ENCODE measurements at regions not wholly inside any gene's neighbourhood (a gene's known extent, or its start where the extent isn't known, plus 50 kb on each side); places are given as distances from the start of the nearest gene placed in this dataset.

DNA sequence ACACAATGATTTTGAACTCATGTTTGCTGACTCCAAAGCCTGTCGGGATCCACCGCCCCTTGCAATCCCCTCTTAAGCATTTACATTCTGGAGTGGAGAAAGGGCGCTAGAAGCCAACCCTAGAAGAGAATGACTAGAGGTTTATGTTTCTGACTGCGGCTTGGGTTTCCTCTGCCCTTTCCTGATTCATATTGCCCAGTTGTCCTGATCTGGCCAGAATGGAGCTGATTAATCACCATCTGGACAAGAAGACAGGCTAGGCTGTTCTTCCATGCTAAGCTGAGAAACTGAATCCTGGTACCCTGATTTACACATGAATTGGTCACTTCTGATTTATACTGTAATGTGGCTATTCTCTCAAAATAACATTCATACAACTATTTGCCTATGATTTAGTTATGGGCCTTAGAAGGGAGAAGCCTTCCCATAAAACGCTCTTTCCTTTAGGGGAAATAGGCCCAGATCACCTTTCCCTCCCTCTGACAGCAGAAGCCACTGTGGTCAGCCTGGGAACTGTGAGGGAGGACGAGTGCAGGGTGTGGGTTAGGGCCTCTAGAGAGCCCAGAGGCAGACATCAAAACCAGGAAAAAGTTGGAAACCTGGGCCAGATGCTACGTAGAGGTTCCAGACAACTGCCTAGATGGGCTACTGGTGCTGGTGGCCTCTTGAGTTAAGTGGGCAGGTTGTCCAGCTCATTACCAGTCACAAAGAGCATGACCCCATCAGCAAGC, 199.2 kb upstream of the PRDM1 start:
- Histone ChIP-seq H3K9me3 (ENCODE audit: insufficient read depth, low read length) (peaks cover 16% of the 10 kb centered on the region), H3K9ac (ENCODE audit: insufficient read length, low read depth) (no peak overlapping the region), H3K27me3 (ENCODE audit: insufficient read depth, insufficient read length) (no peaks in the 10 kb centered on the region), H3K36me3 (ENCODE audit: insufficient read depth, insufficient read length, low read length) (no peaks in the 10 kb centered on the region), H3K4me1 (ENCODE audit: insufficient read depth, insufficient read length) (no peaks in the 10 kb centered on the region), H3K4me3 (ENCODE audit: insufficient read length, low read depth) (no peak overlapping the region)
- DNase-seq (ENCODE audit: low read depth, low spot score): no peak
- no peak for TF ChIP-seq SUZ12 (IDR thresholded peaks at IDR 0.05; ENCODE audit: extremely low read depth, insufficient read depth, insufficient read length)
- no peak for TF ChIP-seq ZNF274 (IDR thresholded peaks at IDR 0.05; ENCODE audit: low read depth, low read length)

DNA sequence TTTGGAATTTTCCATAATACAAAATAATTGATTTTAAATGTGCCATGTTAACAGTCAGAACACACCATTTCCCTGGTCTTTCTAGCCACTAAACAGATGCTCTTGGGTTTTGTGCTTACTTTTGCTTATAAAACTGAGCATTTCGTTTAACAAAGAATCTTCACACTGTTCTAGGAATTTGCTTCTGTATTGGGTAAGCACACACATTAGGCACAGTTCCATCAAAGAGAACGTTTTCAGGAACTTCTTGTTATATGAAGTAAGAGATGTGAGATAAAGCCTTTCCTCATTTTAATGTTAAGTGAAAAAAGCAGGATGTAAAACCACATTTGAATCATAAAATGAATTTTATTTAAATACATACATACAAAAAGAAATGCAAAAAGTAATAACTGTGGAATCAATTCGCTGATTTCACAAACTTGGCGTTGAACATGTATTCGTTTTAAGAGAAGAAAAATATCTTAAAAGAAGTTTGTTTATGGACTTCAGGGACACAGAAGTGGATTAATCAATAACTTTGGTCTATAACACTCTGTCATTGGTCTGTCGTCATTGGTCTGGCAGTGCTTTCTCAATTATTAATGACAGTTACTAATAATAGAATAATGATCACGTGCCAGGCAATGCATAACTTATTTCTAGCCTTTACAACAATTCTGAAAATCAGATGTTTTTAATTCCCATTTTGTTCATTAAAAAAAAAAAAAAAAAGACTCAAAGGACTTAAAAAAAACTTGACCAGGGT, 199.9 kb upstream of the PRDM1 start:
- Histone ChIP-seq H3K9ac (ENCODE audit: insufficient read length, low read depth) (no peak overlapping the region), H3K4me1 (ENCODE audit: insufficient read depth, insufficient read length) (no peaks in the 10 kb centered on the region)
- DNase-seq (ENCODE audit: low read depth, low spot score): no peak

DNA sequence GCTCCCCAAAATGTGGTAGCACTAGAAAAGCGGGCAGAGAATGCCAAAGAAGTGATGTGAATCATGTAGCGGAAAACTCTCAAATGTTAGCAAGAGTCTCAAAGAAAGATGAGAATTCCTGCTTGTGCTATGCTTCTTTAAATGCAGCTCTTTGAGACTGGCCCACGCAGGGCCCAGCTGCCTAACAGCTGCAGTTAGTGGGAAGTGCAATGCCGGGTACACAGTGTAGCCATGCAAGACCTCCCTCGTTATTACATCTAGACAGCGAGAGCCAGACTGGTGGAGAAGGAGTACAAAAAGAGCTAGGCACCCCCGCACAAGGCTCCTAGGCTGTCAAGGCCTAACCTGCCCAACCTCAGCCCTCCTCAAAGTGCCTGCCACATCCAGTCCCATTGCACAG, 201.7 kb upstream of the PRDM1 start:
- no peak for TF ChIP-seq ZNF274 (IDR thresholded peaks at IDR 0.05; ENCODE audit: low read depth, low read length)
- TF ChIP-seq SUZ12 (IDR thresholded peaks at IDR 0.05; ENCODE audit: extremely low read depth, insufficient read depth, insufficient read length): no peak
- TF ChIP-seq YY1 (IDR thresholded peaks at IDR 0.05; ENCODE audit: insufficient read depth, insufficient read length): no peak
- H3K9ac ChIP-seq (ENCODE audit: insufficient read length, low read depth): no peak overlapping the region
- H3K4me1 ChIP-seq (ENCODE audit: insufficient read depth, insufficient read length): no peaks in the 10 kb centered on the region
- no peaks in the 10 kb centered on the region for H3K27me3 ChIP-seq (ENCODE audit: insufficient read depth, insufficient read length)
- H3K4me3 ChIP-seq (ENCODE audit: insufficient read length, low read depth): no peak overlapping the region
- no peak for DNase-seq (ENCODE audit: low read depth, low spot score)
- peaks cover 2% of the 10 kb centered on the region; the same call in 1 of the 2 replicates for H3K9me3 ChIP-seq (ENCODE audit: insufficient read depth, low read length)
- no peaks in the 10 kb centered on the region for H3K36me3 ChIP-seq (ENCODE audit: insufficient read depth, insufficient read length, low read length)

More for the DNA sequence above, 199.9 kb upstream of the PRDM1 start:
- no peaks in the 10 kb centered on the region for H3K27me3 ChIP-seq (ENCODE audit: insufficient read depth, insufficient read length)
- H3K9me3 ChIP-seq (ENCODE audit: insufficient read depth, low read length): peaks cover 16% of the 10 kb centered on the region
- no peak for TF ChIP-seq YY1 (IDR thresholded peaks at IDR 0.05; ENCODE audit: insufficient read depth, insufficient read length)
- no peak for TF ChIP-seq SUZ12 (IDR thresholded peaks at IDR 0.05; ENCODE audit: extremely low read depth, insufficient read depth, insufficient read length)
- TF ChIP-seq ZNF274 (IDR thresholded peaks at IDR 0.05; ENCODE audit: low read depth, low read length): no peak
- H3K4me3 ChIP-seq (ENCODE audit: insufficient read length, low read depth): no peak overlapping the region
- no peaks in the 10 kb centered on the region for H3K36me3 ChIP-seq (ENCODE audit: insufficient read depth, insufficient read length, low read length)

DNA sequence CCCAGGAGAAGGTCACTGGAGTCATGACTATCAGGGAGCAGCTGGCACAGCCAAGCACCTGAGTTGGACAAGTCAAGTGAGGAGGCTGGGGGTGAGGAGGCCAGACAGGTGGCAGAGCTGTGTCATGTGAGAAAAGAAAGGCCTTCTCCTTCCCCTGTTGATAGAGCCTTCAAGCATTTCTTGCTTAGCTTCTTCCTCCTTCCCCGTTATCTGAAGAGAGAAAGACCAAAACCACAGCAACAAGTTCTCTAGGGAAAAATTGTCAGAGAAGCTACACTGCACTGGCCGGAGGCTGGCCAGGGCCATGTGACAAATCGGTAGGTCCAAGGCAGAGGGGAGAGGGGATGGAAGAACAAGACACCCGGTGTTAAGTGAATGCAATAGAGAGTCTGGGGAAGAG, 202.1 kb upstream of the PRDM1 start:
- Histone ChIP-seq H3K27me3 (ENCODE audit: insufficient read depth, insufficient read length) (no peaks in the 10 kb centered on the region), H3K4me3 (ENCODE audit: insufficient read length, low read depth) (no peak overlapping the region), H3K4me1 (ENCODE audit: insufficient read depth, insufficient read length) (no peaks in the 10 kb centered on the region), H3K36me3 (ENCODE audit: insufficient read depth, insufficient read length, low read length) (no peaks in the 10 kb centered on the region), H3K9ac (ENCODE audit: insufficient read length, low read depth) (no peak overlapping the region), H3K9me3 (ENCODE audit: insufficient read depth, low read length) (no peaks in the 10 kb centered on the region)
- TF ChIP-seq ZNF274 (IDR thresholded peaks at IDR 0.05; ENCODE audit: low read depth, low read length) (no peak), YY1 (IDR thresholded peaks at IDR 0.05; ENCODE audit: insufficient read depth, insufficient read length) (no peak), SUZ12 (IDR thresholded peaks at IDR 0.05; ENCODE audit: extremely low read depth, insufficient read depth, insufficient read length) (no peak)
- DNase-seq (ENCODE audit: low read depth, low spot score): no peak

DNA sequence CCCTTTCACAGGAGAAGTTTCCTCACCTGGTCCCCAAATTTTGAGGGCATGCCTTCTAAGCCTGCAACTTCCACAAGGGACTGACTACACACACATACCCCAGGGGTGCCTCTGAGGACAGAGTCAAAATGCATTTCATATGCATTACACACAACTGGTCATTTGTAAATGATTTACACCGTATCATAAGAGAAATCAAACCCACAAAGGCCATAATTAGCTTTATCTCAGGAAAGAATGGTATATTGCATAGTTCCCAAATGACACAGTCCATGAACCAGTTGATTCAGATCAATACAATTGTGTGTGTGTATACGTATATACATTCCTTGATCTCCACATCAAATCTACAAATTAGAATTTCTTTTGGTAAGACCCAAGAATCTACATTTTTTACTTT, 203.3 kb upstream of the PRDM1 start:
- Histone ChIP-seq H3K4me1 (ENCODE audit: insufficient read depth, insufficient read length) (no peaks in the 10 kb centered on the region), H3K27me3 (ENCODE audit: insufficient read depth, insufficient read length) (no peaks in the 10 kb centered on the region), H3K9ac (ENCODE audit: insufficient read length, low read depth) (no peak overlapping the region), H3K9me3 (ENCODE audit: insufficient read depth, low read length) (no peaks in the 10 kb centered on the region), H3K36me3 (ENCODE audit: insufficient read depth, insufficient read length, low read length) (no peaks in the 10 kb centered on the region), H3K4me3 (ENCODE audit: insufficient read length, low read depth) (no peak overlapping the region)
- no peak for DNase-seq (ENCODE audit: low read depth, low spot score)
- TF ChIP-seq SUZ12 (IDR thresholded peaks at IDR 0.05; ENCODE audit: extremely low read depth, insufficient read depth, insufficient read length): no peak
- TF ChIP-seq ZNF274 (IDR thresholded peaks at IDR 0.05; ENCODE audit: low read depth, low read length): no peak
- no peak for TF ChIP-seq YY1 (IDR thresholded peaks at IDR 0.05; ENCODE audit: insufficient read depth, insufficient read length)

DNA sequence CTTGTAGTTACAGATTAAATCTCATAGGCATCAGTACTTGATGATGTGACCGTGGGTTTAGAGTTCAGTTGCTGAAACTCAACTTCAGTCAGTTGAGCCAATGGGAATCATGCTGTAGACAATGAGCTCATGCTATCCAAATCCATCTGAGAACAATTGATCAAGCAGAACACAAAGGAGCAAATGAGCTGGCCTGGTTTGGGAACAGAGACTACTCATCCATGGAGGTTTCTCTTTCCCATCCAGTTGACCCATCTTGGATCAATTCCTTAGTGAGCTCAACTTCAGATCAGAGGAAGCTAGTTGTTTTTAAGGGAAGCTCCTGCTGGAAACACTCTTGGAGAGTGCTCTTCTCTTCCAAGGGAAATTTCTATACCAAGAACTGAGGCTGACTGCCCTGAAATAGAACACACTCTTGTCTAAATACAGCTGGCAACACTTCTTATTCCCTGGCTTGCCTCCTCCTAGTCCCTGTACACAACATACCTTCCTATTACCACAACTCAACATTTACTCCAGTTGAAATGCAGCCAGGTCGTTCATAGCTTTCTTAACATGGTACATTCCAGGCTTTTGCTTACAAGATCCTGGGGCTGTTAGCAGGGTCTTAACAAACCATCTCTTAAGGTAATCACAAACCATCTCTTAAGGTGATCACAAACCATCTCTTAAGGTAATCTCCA, 203.9 kb upstream of the PRDM1 start:
- DNase-seq (ENCODE audit: low read depth, low spot score): no peak
- no peaks in the 10 kb centered on the region for H3K9me3 ChIP-seq (ENCODE audit: insufficient read depth, low read length)
- no peaks in the 10 kb centered on the region for H3K4me1 ChIP-seq (ENCODE audit: insufficient read depth, insufficient read length)
- H3K27me3 ChIP-seq (ENCODE audit: insufficient read depth, insufficient read length): no peaks in the 10 kb centered on the region
- no peaks in the 10 kb centered on the region for H3K36me3 ChIP-seq (ENCODE audit: insufficient read depth, insufficient read length, low read length)
- TF ChIP-seq SUZ12 (IDR thresholded peaks at IDR 0.05; ENCODE audit: extremely low read depth, insufficient read depth, insufficient read length): no peak
- TF ChIP-seq YY1 (IDR thresholded peaks at IDR 0.05; ENCODE audit: insufficient read depth, insufficient read length): no peak
- no peak for TF ChIP-seq ZNF274 (IDR thresholded peaks at IDR 0.05; ENCODE audit: low read depth, low read length)
- H3K9ac ChIP-seq (ENCODE audit: insufficient read length, low read depth): no peak overlapping the region
- no peak overlapping the region for H3K4me3 ChIP-seq (ENCODE audit: insufficient read length, low read depth)

DNA sequence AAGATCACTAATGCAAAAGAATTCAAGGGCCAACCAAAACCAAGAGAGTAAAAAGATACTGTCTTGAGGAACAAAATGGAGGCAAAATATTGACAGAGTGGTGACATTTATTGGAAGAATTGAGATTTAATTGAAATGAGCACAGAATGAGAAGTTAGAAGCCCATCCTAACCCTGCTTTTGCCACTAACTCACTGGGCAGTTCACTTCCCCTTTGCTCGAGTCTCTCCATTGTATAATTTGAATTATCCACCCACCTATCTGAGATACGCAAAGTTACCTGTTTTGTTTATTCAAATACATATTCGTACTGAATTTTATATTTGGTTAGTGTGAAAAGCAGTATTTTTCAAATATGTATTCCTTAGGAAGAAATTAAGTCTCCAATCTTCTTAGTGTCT, 204.5 kb upstream of the PRDM1 start:
- DNase-seq (ENCODE audit: low read depth, low spot score): no peak
- H3K27me3 ChIP-seq (ENCODE audit: insufficient read depth, insufficient read length): no peaks in the 10 kb centered on the region
- H3K9me3 ChIP-seq (ENCODE audit: insufficient read depth, low read length): no peaks in the 10 kb centered on the region
- no peak overlapping the region for H3K4me3 ChIP-seq (ENCODE audit: insufficient read length, low read depth)
- no peak overlapping the region for H3K9ac ChIP-seq (ENCODE audit: insufficient read length, low read depth)
- no peaks in the 10 kb centered on the region for H3K36me3 ChIP-seq (ENCODE audit: insufficient read depth, insufficient read length, low read length)
- H3K4me1 ChIP-seq (ENCODE audit: insufficient read depth, insufficient read length): no peaks in the 10 kb centered on the region
- TF ChIP-seq ZNF274 (IDR thresholded peaks at IDR 0.05; ENCODE audit: low read depth, low read length): no peak
- no peak for TF ChIP-seq SUZ12 (IDR thresholded peaks at IDR 0.05; ENCODE audit: extremely low read depth, insufficient read depth, insufficient read length)
- TF ChIP-seq YY1 (IDR thresholded peaks at IDR 0.05; ENCODE audit: insufficient read depth, insufficient read length): no peak
